ENCODE measurements at regions not wholly inside any gene's neighbourhood (a gene's known extent, or its start where the extent isn't known, plus 50 kb on each side); places are given as distances from the start of the nearest gene placed in this dataset.
"Not testable (repeated sequence)": the region's sequence is repeated elsewhere in the genome, so short reads cannot be mapped to it uniquely, and the experiment has no call there.

- DNase-seq: no peak
Measured at GRCh38 chr10:2616215-2616614, 451.1 kb upstream of the PFKP start.

DNA sequence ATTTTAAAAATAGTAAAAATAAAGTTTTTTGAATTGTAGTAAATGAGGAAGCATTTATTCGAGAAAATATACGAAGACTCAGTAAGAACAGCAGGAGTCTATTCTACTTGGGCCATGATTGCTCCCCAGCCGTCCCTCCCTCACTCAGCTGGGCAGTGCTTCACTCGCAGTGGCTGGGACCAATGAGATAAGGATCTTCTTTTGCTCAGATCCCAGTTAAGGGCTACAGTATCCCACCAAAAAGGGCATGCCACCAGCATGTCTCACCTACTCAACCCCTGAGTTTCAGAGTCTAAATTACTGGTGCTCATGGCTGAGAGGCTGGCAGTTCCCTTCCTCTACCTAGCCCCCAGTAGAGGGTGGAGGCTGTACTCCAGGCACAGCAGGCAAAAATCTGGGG, 455.7 kb upstream of the PFKP start:
- DNase-seq: no peak

- DNase-seq: no peak
Measured at GRCh38 chr10:2610946-2611345, 456.4 kb upstream of the PFKP start.

DNA sequence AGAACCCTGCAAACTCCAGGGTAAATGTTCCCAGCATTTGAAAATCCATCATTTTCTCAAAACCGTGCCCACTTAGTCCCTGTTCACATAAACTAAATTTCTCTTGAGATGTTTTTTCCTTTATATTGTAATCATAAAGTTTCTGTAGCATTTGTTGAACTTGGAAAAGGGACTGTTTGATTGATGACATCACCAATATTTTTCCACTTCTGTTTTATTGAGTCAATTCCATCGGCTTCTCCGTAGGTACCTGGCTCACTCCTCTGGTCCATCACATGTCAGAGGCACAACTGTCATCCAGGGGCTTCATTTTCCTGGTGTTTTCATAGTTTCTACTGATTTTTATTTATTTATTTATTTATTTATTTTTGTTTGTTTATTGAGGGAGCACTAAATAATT, 462.5 kb upstream of the PFKP start:
- DNase-seq: no peak

GRCh38 chr10:2599571-2599970, 467.8 kb upstream of the PFKP start:
- DNase-seq: no peak

- DNase-seq: no peak
Measured at GRCh38 chr10:2592360-2593160, 474.8 kb upstream of the PFKP start.

DNA sequence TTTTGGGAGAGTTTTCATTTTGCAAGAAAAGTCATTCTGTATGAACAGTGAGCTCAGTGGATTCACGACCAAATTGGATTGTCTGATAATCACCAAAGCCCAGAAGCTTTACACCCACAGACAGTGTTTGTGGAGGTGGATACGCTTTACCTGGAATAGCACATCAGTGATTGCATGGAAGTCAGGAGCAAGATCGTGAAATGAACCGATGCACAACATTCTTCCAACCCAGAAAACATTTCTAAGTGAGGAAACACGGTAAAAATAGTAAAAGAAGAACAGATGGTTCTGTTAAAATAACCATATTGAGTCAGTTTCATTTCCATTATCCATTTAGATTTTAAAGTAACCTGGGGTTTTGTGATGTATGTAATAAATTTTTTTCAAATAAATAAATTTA, 478.2 kb upstream of the PFKP start:
- no peak for DNase-seq

DNA sequence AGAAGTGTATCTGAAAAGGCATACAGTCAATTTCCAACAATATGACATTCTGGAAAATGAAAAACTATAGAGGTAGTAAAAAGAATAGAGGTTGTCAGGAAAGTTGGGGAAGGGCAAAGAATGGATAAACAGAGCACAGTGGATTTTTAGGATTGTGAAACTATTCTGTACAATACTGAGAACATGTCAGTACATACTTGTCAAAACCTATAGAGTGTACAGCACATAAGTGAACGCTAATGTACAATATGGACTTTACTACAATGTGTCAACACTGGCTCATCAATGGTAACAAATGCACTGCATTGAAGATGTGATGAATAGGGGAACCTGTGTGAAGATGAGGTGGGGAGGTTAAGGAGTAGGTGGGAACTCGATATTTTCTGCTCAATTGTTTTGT, 483.0 kb upstream of the PFKP start:
- no peak for DNase-seq

DNA sequence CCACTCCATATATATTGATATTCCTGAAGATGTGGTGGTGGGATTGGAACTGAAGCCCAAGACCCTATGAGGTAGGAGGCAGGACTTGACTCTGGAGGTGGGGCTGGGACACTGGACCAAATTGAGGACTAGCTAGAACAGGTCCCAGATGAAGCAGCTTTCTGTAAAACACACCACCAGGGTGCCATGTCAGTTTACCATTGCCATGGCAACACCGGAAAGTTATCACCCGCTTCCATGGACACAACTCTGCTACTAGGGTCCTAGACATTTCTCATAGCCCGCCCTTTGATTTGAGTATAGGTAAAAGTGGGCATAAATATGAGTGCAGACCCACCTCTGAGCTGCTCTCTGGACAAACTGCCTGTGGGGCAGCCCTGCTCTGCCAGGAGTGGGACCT, 490.5 kb upstream of the PFKP start:
- DNase-seq: no peak

DNA sequence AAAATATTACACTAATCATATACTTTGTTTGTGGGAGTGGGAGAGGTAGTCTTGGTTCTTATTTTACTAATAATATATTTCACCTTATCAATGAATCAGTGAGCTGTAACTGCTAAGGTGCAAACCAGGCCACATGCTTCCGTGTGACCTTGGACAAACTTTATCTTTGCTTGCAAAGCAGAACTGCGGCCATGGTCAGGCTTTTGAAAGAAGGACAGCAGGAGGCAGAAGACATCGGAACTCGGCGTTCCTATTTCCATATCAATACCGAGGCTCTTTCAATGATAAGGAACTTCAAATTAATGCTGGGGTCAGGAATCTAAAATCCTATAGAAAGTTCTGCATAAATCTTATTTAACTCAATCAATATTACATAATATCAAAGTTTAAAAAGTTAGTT, 491.9 kb upstream of the PFKP start:
- DNase-seq: no peak

GRCh38 chr10:2572611-2573010, 494.7 kb upstream of the PFKP start:
- no peak for DNase-seq

DNA sequence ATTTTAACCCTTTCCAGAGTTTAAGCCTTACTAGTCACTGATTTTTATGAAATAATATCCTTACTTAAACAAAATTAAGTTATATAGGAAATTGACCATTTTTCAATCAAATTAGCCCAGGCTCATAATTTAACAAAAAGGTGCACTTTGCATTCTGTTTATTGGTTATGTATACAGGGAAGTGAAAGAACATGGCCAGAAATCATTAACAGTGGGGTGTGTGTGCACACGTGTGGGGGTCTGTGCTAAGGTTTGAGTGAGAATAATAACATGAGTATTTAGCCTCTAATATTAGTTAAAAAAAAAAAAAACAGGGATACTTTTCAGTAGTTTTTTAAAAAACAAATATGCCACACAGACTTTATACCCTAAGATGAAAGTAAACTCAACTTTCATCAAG, 510.5 kb upstream of the PFKP start:
- DNase-seq: no peak

DNA sequence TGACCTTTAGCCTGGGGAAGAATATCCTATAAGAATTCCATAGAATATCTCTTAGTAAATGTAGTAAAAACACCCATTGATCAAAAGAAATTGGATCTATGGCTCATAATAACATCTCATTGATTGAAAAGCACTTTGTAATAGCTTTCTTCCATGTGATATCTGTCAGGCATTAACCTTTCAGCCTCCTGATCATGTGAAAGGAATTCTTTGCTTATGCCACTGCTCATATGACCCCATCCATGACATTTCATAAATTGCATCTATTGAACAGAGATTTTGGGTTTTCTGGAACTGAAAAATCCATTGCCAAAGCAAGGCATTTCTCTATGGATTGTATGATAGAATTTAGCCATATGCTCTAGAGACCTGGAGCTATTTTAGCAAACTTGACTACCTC, 519.3 kb upstream of the PFKP start:
- DNase-seq: no peak

GRCh38 chr10:2547606-2548005, 519.7 kb upstream of the PFKP start:
- DNase-seq: no peak

DNA sequence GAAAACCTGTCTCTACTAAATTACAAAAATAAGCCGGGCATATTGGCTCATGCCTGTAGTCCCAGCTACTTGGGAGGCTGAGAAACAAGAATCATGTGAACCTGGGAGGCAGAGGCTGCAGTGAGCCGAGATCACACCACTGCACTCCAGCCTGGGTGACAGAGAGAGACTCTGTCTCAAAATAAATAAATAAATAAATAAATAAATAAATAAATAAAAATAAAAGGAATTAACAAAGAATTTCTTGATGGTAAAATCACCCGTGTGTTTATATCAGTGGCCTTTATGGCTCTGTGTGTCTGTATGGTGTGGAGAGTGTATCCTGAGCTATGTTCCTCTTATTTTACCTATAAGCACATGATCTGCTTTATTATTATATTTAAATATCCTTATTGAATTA, 520.5 kb upstream of the PFKP start:
- DNase-seq: not testable (repeated sequence)

GRCh38 chr10:2543974-2544373, 523.4 kb upstream of the PFKP start:
- no peak for DNase-seq

DNA sequence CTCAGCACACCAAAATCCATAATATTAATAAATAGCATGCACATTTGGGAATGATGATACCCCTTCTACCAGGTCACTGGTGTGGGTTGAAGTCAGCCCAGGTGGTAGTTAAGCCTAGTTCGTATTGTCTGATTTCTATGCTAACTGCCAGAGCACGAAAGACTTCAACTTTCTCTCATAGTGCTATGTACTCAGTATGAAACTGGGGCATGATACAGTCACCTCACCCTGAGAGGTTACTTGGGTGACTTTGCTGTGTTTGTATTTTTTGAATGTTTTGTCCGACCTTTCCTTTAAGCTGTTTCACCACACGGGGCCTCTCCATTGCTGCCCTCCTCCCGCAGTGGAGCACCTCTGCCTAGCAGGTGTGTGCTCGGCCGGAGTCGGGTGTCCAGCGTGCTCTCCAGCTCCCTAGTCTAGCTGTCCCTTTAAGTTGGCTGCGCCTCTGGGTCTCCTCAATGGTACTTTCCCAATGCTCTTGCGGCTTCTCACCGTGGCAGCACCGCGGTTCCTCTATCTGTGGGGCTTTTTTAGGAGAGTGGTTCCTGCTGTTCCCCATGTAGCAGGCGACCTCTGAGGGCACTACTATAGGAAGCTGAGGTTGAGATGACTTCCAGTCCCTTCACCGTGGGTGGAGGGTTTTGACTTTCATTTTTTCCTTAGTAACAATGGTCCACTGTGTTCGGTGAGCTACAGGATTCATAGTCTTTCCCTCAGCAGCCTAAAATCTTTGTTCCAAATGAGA, 524.0 kb upstream of the PFKP start:
- DNase-seq: no peak

- DNase-seq: no peak
Measured at GRCh38 chr10:2541176-2541575, 526.2 kb upstream of the PFKP start.

DNA sequence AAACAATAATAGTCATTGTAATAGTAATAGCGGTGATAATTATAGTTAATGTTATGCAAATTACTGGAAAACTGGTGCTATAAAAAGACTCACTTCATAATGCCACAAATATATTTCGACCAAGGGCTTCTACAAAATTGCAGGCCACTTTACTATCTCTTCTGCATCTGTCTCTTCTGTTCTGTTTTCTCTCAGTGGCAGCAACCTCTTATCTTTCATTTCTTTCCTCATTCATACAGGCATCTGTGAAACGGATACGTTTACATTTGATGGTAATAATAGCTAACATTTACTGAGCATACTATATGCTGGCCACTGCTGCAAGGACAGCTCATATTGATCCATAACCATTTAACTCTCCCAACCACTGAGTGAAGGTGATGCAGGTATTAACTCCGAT, 537.4 kb upstream of the PFKP start:
- DNase-seq: no peak

- DNase-seq: no peak
Measured at GRCh38 chr10:2525781-2526180, 541.6 kb upstream of the PFKP start.

DNA sequence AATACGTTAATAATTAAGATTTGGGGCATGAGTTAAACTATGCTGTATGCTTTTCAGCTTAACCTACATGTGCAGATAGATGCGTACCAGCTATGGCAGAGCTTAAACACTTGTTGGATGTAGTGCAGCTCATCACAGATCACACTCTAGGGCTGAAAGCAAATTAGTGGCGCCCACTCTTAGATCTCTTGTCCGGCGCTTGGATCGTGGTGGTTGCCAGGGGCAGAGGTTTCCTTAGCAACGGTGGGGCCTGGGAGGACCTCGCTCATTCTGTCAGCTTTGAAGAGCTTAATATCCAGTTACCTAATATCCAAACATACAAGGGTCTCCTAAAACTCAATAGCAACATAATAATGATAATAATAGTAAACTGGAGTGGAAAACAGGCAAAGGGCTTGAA, 548.2 kb upstream of the PFKP start:
- DNase-seq: no peak

- no peak for DNase-seq
Measured at GRCh38 chr10:2509081-2509531, 558.2 kb upstream of the PFKP start.

GRCh38 chr10:2501366-2501940, 565.9 kb upstream of the PFKP start:
- not testable (repeated sequence) for DNase-seq

DNA sequence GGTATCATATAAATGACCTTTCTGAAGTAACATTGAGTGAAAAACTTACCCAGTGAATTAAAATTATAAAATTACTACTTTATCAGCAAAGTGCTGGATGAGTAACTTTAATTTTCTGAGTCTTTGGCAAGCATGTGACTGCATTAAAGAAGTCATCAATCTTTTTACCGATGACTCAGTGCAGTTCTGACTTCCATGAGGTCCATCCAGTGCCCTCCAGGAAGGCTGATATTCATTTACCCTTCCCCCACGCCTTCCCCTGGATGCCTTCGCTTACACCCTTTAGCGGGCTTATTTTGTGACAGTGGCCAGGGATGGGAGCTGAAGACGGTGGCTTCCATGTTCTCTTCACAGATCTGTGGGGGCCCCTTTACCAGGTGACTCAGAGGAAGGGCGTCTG, 572.9 kb upstream of the PFKP start:
- no peak for DNase-seq
